ENCODE measurements at regions not wholly inside any gene's neighbourhood (a gene's known extent, or its start where the extent isn't known, plus 50 kb on each side); places are given as distances from the start of the nearest gene placed in this dataset.

GRCh38 chr6:118761645-118762044 is 110.3 kb upstream of the CEP85L start:
- DNase-seq = no peak

DNA sequence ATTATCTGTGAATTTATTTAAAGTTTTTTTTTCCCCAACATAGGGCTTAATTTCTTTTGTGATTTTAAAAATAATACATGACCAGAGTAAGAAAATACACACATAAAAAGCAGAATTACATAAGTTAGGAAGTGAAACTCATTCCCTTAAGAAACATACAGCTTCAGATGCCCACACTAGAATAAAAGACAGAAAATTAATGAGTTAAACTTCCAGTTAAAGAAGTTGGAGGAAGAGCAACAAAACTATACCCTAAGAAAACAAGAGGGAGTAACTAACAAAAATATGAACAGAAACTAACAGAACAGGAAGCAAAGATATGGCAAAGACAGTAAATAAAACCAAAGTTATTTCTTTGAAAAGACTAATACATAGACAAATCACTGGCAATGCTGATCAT is 107.6 kb upstream of the CEP85L start:
- no peak for DNase-seq

- DNase-seq = no peak
Measured at GRCh38 chr6:118755941-118756646, 104.7 kb upstream of the CEP85L start.

- no peak for DNase-seq
Measured at GRCh38 chr6:118752803-118753202, 101.4 kb upstream of the CEP85L start.

- no peak for DNase-seq
Measured at GRCh38 chr6:118751072-118751471, 99.7 kb upstream of the CEP85L start.

DNA sequence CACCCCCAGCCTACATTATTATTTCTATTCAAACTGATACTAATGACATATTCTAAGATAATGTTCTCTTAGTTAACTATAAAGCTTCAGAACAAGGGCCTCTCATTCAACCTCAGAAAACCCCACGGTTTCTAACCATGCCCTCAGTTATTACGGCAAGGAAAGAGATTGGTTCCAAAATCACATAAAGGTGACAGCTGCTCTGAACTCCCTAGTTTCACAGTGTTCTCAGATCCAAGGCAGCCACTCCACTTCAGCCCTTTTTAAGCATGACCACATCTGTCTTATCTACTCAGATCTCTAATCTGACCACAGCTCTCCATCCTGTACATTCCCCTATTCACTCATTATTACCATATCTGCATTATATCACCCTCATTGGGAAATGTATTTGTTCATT is 98.8 kb upstream of the CEP85L start:
- no peak for DNase-seq

DNA sequence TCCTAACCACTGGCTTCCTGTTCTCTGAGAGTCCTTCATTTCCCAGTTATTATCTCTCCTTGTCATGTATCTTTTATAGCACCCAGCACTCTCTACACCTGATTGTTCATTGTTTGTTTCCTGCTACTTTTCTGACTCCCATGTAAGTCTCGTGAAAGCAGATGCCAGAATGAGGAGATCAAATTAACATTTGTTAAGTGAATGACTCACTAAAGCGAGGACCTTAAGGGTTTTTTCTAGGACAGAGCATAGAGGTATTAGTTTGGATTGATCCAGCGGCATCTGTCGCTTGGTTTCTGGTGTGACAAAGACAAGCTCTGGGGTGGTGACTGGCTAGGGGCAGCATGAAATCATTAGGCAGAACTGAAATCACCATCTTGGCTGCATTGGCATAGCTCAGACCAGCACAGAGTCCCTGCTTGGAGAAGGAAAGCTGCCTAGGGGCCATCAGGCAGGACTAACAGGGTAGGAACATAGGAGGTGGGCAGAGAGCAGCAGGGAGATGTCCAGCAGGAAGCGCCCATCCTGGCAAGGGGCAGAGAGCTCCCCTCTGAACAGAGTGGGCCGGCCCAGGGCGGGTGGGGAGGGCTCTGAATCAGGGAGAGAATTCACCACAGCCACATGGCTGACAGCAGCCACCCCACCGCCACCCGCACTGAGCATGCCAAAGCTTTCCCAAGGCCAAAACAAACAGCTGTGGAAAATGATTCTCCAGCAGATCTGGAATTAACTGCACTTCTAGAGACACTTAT is 97.1 kb upstream of the CEP85L start:
- peak; percentile 14 for DNase-seq

- no peak for DNase-seq
Measured at GRCh38 chr6:118746825-118747174, 95.4 kb upstream of the CEP85L start.

GRCh38 chr6:118746145-118746824 is 94.9 kb upstream of the CEP85L start:
- DNase-seq = no peak

DNA sequence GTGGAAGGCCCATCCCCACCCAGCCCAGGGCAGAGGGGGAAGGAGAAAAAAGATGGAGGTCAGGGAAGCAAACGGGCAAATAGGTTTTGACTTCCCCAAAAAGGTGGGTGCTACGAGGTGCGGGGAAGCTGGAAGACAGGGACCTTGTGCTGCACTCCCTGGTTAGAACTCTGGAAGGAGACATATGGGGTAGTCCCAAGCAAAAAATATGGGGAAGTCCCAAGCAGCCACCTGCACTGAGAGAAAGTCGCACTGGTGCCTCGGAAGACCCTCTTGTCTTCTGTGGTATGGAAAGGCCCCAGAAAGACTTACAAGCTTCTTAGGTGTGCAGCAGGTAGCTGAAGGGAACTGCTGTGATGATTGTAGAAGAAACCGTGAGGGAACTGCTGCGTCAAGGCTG is 93.8 kb upstream of the CEP85L start:
- no peak for DNase-seq

- no peak for DNase-seq
Measured at GRCh38 chr6:118744261-118744941, 93.0 kb upstream of the CEP85L start.

DNA sequence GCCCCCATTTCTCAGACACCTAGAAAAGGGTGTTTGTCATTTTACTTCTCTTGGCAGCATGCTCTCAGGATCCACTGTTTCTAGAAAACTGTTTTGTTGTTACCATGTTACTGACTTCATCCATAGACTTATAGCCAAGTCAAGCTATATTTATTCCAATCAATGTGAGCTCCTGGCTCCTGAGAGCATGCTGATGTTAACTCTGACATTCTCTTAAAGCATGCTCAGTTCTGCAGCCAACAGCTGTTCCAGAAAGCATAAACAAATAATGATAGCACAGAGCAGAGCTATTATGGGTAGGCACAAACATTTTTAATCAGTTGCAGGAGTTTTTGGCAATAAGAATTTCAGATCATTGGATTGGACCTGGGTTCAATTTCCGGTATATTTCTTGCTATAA is 92.4 kb upstream of the CEP85L start:
- no peak for DNase-seq

DNA sequence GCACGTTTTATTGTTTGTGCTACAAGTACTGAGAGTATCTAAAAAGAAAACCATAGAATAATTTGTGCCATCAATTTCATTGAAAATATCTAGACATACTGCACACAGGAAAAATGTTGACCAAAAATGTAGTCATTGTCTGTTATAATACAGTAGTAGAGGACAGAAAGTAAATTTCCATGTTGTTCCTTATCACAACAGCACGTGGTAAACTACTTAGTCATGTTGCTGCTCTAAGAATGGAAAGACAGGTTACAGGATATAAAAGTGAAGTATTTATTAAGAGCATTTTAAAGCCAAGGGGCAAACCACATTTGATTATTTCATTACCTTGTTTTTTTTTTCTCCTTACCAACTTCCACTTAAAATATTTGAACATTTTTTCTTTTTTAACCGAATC is 89.0 kb upstream of the CEP85L start:
- no peak for DNase-seq

DNA sequence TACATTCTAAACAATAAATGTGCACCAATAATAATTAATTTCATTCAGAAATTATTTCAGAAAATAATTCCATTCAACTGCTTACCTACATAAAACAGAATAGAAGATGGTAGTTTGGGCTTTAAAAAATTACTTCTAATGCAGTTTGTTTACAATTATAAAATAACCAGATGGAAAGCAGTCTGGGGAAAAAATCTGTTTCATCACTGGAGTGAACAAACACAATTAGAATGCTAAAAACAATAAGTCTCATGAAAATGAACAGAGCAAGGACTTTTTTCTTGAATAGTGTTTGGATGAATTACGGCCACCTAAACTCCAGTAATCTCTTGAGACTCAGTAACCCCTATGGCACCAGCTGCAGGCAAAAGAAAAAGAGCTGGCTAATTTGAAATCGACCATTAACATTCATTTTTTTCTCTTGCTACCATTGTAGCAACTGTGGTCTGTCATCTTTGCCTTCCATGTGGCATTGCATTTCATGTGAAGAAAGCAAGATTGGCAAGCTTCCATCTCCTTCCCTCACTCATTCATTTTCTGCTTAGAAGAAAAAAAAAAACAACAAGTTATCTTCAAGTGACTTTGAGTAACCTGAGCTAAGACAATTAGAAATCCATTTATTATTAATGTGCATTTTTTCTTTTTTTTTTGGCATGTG is 88.4 kb upstream of the CEP85L start:
- DNase-seq = no peak

DNA sequence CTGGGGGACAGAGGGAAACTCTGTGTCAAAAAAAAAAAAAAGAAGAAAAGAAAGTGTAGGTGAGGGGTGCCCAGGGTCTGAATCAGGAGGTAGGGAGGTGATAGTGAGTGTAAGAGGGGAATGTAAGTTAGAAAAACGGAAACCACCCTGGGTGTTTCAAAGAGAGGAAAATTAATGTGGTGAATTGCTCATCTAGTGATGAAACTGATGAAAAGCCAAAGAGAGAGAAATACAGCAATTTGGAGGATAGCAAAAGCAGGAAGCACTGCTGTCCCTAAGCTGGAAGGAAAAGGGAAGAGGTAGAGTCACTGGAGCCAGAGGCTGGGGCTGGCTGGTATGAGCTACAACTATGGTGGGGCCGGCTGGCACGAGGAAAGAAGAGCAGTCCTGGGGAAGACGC is 85.0 kb upstream of the CEP85L start:
- no peak for DNase-seq

- DNase-seq = no peak
Measured at GRCh38 chr6:118735320-118735719, 83.9 kb upstream of the CEP85L start.

DNA sequence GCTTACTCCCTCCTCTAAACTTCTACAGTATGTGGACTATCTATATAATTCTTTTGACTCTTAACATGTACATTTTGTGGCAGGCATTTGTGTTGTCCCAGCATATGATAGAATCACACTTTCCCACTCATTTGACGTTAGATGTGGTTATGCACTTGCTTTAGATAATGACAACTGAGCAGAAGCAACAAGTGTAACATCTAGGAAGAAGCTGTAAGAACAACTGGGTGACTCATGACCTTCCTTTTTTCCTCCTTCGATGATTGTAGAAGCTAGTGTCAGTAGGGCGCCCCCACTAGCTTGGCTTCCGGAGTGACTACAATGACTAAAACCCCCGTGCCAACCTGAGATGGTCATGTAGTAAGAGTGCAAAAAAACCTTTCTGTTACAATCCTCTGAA is 74.6 kb upstream of the CEP85L start:
- DNase-seq = no peak

- no peak for DNase-seq
Measured at GRCh38 chr6:118724211-118724610, 72.8 kb upstream of the CEP85L start.

DNA sequence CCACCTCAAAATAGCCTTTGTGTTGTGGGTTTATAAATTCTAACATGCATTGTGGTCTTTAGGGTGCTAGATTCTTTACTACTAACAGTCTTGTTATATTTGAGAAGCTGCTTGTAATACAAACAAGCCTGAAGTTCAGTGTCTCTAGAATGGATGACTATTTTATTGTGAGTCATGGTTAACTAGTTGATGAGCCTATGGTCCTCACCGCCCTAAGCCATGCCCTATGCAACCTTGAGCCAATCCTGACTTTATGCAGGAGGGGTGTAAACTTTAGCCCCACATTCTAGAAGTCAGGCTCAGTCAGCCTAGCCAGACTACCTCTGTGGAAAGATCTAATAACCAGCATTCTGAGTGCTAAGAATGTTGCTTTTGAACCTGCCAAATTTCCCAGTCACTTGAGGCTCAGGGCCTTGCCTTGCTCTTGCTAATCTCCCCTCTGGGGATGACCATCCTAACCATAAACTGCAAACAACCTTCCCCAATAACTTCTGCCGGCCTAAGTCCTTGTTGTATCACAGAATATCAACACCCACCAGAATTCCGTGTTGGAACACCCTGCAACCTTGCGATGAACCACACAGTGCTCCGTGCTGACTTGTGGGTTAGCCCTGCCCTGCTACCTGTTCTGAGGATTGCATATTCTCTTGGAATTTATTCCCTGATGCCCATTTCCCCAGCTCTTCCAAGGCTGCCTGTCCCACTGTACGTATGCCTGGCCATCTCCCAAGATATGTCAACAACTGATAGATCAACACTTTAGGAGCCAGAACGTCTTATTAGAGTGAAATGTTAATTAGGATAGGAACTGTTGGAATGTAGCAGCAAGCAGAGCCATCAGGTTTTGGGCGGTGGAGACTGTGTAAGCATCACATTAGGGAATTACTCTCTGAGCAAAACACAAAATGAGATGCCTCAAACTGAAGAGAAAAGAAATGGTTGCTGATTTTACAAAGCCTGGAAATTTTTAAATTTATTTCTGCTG is 71.7 kb upstream of the CEP85L start:
- no peak for DNase-seq

GRCh38 chr6:118720125-118720473 is 68.7 kb upstream of the CEP85L start:
- DNase-seq = no peak

DNA sequence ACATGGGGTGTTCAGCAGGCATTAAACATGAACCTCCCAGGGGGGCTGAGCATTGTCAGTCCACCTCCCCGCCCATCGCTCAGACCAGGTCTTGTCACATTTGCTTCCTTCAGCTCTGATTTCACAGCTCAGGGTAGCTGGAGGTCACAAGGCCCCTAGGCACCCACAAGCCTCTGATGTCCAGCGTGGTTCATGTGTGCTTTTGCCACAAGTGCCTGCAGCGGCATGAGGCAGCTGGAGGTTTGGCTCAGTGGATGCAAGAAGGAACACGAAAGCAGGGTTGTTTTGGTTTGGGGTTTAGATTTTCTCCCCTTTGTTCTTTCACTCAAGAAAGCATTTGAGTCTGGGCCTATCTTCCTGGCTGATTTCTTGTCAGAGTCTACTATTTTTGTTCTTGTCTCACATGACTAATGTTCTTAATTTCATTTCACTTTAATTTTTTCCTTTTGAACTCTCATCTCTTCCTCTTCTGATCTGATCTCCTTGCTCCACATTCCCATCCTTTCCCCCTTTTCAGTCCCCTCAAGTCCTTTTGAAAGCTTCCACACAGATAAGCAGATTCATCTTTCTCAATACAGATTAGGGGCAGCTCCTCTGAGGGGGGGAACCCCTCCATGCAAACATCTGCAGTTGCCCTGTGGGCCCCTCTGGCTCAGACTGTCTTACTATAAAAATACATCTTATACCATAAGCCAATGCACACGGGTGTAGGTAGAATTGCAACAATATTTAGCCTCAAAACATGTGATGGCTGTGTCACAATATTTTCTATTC is 68.1 kb upstream of the CEP85L start:
- DNase-seq = no peak
